WTC11 (cell line): ENCODE measurements at regions not wholly inside any gene's neighbourhood (a gene's known extent, or its start where the extent isn't known, plus 50 kb on each side); places are given as distances from the start of the nearest gene placed in this dataset.

Experiments used
- ATAC-seq: fragments of 200-7000 bp; cut with Tn5 transposase; 2 replicates; pipeline ENCODE4 v1.10.0; 2021; ENCODE audit warnings: mild to moderate bottlenecking, moderate library complexity
- CTCF ChIA-PET: fragments of 300-600 bp; sonication (Branson Sonifier 250); formaldehyde crosslinking; loops from one replicate; lab custom pipeline; 2021; ENCODE audit warnings: antibody characterized with exemption; lab: Charles Lee
- POLR2A ChIA-PET: fragments of 350-600 bp; sonication (Branson Sonifier 250); formaldehyde crosslinking; loops from one replicate; lab custom pipeline; 2021; ENCODE audit warnings: antibody characterized with exemption; lab: Charles Lee
- DNase-seq: peaks from one replicate; pipeline ENCODE4 v3.0.0; 2021; ENCODE audit warnings: low spot score
- H3K27ac Mint-ChIP-seq: 2 replicates; pipeline ENCODE4 v1.8.0; 2021; ENCODE audit warnings: mixed read lengths
- H3K27me3 Mint-ChIP-seq: 2 replicates; pipeline ENCODE4 v1.8.0; 2021; ENCODE audit warnings: low read depth, mild to moderate bottlenecking, moderate library complexity, mixed read lengths
- H3K36me3 Mint-ChIP-seq: 2 replicates; pipeline ENCODE4 v1.8.0; 2021; ENCODE audit warnings: mixed read lengths
- H3K4me1 Mint-ChIP-seq: 2 replicates; pipeline ENCODE4 v1.8.0; 2022; ENCODE audit warnings: mixed read lengths
- H3K4me3 Mint-ChIP-seq: 2 replicates; pipeline ENCODE4 v1.8.0; 2021; ENCODE audit warnings: mild to moderate bottlenecking, moderate library complexity, mixed read lengths
- H3K9me3 Mint-ChIP-seq: 2 replicates; pipeline ENCODE4 v1.8.0; 2021; ENCODE audit warnings: mixed read lengths
- ATF1 ChIP-seq: sonication (generic); formaldehyde crosslinking; IDR thresholded peaks from 2 replicates; pipeline ENCODE4 v1.8.1; 2023; ENCODE audit warnings: mild to moderate bottlenecking, moderate library complexity, missing genetic modification reagents
- ESRRA ChIP-seq: sonication (generic); formaldehyde crosslinking; IDR thresholded peaks from 2 replicates; pipeline ENCODE4 v1.8.1; 2022; ENCODE audit warnings: mild to moderate bottlenecking, missing genetic modification reagents, borderline replicate concordance
- GRHL2 ChIP-seq: fragments of 250-450 bp; sonication (Bioruptor Pico); IDR thresholded peaks from 2 replicates; pipeline ENCODE4 v1.8.0; 2022; ENCODE audit warnings: mild to moderate bottlenecking, moderate library complexity; ENCODE audit not compliant: insufficient replicate concordance, severe bottlenecking
- JUN ChIP-seq: sonication (generic); formaldehyde crosslinking; IDR thresholded peaks from 2 replicates; pipeline ENCODE4 v1.8.0; 2023; ENCODE audit warnings: mild to moderate bottlenecking, missing genetic modification reagents
- NFE2L1 ChIP-seq: sonication (generic); formaldehyde crosslinking; IDR thresholded peaks from 2 replicates; pipeline ENCODE4 v1.8.1; 2023; ENCODE audit warnings: missing genetic modification reagents
- NR3C1 ChIP-seq: sonication (generic); formaldehyde crosslinking; conservative IDR thresholded peaks from 2 replicates; pipeline ENCODE4 v1.8.1; 2023; ENCODE audit warnings: low read depth, mild to moderate bottlenecking, missing genetic modification reagents
- RORB ChIP-seq: fragments of 250-450 bp; sonication (Bioruptor Pico); IDR thresholded peaks from 2 replicates; pipeline ENCODE4 v1.9.0; 2021; ENCODE audit warnings: mild to moderate bottlenecking
- SMAD3 ChIP-seq: sonication (generic); formaldehyde crosslinking; IDR thresholded peaks from 2 replicates; pipeline ENCODE4 v1.8.0; 2022; ENCODE audit warnings: missing genetic modification reagents, mild to moderate bottlenecking, borderline replicate concordance
- TP53 ChIP-seq: sonication (generic); formaldehyde crosslinking; IDR thresholded peaks from 2 replicates; pipeline ENCODE4 v1.8.1; 2023; ENCODE audit warnings: mild to moderate bottlenecking, missing genetic modification reagents
- ZBTB21 ChIP-seq: sonication (generic); formaldehyde crosslinking; IDR thresholded peaks from 2 replicates; pipeline ENCODE4 v1.8.1; 2023; ENCODE audit warnings: mild to moderate bottlenecking, missing genetic modification reagents, borderline replicate concordance
- ZNF121 ChIP-seq: sonication (generic); formaldehyde crosslinking; IDR thresholded peaks from 2 replicates; pipeline ENCODE4 v1.8.0; 2023; ENCODE audit warnings: missing genetic modification reagents
- ZNF219 ChIP-seq: sonication (generic); formaldehyde crosslinking; IDR thresholded peaks from 2 replicates; pipeline ENCODE4 v1.8.0; 2023; ENCODE audit warnings: missing genetic modification reagents, mild to moderate bottlenecking, borderline replicate concordance
- ZNF263 ChIP-seq: sonication (generic); formaldehyde crosslinking; IDR thresholded peaks from 2 replicates; pipeline ENCODE4 v1.8.1; 2022; ENCODE audit warnings: low read depth, mild to moderate bottlenecking, moderate library complexity, missing genetic modification reagents
- ZNF396 ChIP-seq: fragments of 250-450 bp; sonication (Bioruptor Pico); IDR thresholded peaks from 2 replicates; pipeline ENCODE4 v1.8.0; 2021; ENCODE audit warnings: mild to moderate bottlenecking, moderate library complexity, borderline replicate concordance
- TF ChIP-seq, protein P1 (sequence below): sonication (generic); formaldehyde crosslinking; IDR thresholded peaks from 2 replicates; pipeline ENCODE4 v1.8.0; 2023; ENCODE audit warnings: missing genetic modification reagents
- TF ChIP-seq, protein P2 (sequence below): fragments of 250-450 bp; sonication (Bioruptor Pico); conservative IDR thresholded peaks from 2 replicates; pipeline ENCODE4 v1.9.0; 2021; ENCODE audit warnings: mild to moderate bottlenecking
- TF ChIP-seq, protein P3 (sequence below): sonication (generic); formaldehyde crosslinking; IDR thresholded peaks from 2 replicates; pipeline ENCODE4 v1.8.1; 2023; ENCODE audit warnings: mild to moderate bottlenecking, moderate library complexity, missing genetic modification reagents
- TF ChIP-seq, protein P4 (sequence below): sonication (generic); formaldehyde crosslinking; IDR thresholded peaks from 2 replicates; pipeline ENCODE4 v1.8.1; 2022; ENCODE audit warnings: missing genetic modification reagents, borderline replicate concordance
- TF ChIP-seq, protein P5 (sequence below): sonication (generic); formaldehyde crosslinking; conservative IDR thresholded peaks from 2 replicates; pipeline ENCODE4 v1.8.1; 2022; ENCODE audit warnings: mild to moderate bottlenecking, missing genetic modification reagents
- TF ChIP-seq, protein P6 (sequence below): sonication (generic); formaldehyde crosslinking; IDR thresholded peaks from 2 replicates; pipeline ENCODE4 v1.8.1; 2023; ENCODE audit warnings: mild to moderate bottlenecking, missing genetic modification reagents, moderate library complexity

DNA sequence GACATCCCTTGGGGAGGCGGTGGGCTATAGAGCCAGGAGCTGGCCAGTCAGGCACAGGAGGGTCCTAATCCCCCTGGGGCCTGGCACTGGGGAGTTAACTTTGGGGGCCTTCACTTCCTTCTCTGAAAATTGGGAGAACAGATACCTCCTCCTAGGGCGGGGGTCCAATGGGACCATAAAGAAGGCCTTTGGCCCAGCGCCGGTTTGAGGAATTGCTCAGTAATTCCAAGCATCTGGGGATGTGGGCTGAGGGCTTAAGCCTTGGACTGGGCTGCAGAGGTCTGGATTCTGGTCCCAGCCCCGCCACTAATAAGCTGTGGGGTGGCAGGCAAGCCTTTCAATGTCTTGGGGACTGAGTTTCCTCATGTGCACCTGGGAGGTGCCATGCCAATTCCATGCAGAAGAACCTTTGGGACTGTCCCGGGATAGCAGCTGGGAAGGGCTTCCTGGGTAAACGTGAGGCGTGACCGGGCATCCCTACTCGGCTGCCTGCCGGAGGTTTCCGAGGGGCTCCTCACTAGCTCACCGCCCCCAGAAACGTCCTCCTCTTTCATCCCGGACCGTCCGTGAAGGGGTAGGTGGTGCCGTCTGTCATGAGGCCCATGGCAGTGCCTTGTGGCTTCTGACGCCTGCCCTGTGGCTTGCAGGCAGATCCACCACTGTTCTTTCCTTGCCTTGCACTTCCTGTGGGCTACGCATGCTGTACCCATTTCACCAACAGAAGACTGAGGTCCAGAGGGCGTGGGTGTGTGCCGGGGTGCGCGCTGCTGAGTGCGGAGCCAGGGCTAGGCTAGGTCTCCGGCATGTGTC is 67.4 kb upstream of the HPCAL1 start:
- ChIA-PET CTCF (interaction anchor here (0.6 to 2.3 kb wide), 5 partner anchors 23 to 461 kb away, joined by 3 to 9 read pairs (median 4); partner anchors contain the start of gene HPCAL1), POLR2A (no interaction called here)
- H3K27ac Mint-ChIP-seq: no peak overlapping the region
- TF ChIP-seq RORB (CRISPR knock-in tag): no peak
- no peak for TF ChIP-seq TP53 (CRISPR knock-in tag)
- TF ChIP-seq JUN (CRISPR knock-in tag): no peak
- no peak for TF ChIP-seq ZNF263 (CRISPR knock-in tag)
- TF ChIP-seq ZNF396 (CRISPR knock-in tag): no peak
- TF ChIP-seq, protein P1, sequence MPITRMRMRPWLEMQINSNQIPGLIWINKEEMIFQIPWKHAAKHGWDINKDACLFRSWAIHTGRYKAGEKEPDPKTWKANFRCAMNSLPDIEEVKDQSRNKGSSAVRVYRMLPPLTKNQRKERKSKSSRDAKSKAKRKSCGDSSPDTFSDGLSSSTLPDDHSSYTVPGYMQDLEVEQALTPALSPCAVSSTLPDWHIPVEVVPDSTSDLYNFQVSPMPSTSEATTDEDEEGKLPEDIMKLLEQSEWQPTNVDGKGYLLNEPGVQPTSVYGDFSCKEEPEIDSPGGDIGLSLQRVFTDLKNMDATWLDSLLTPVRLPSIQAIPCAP (CRISPR knock-in tag): no peak
- no peak for TF ChIP-seq ZBTB21
- TF ChIP-seq, protein P2, sequence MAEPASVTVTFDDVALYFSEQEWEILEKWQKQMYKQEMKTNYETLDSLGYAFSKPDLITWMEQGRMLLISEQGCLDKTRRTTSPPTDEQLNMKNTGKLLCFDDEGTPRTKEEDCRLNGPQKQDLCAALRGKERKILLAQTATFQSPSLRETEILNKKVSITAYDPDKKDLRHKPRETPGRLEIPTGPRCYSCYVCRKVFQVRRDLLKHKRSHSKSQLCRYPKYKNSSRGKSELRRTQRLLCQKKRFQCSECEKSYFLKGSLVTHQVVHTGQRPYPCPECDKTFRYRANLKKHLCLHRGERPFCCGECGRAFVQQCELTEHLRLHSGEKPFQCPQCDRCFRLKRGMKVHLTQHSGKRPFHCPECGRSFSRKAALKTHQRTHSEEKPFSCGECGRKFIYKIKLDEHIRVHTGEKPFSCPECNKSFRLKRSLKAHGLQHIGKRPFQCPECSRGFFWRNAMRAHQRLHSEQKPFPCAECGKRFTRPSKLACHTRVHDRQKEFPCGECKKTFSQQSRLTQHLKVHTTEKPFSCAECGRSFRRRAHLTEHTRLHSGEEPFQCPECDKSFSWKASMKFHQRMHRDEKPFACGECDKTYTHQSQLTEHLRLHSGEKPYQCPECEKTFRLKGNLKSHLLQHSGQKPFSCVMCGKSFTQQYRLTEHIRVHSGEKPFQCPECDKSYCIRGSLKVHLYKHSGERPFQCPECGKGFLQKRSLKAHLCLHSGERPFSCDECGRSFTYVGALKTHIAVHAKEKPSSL: no peak
- TF ChIP-seq ATF1 (CRISPR knock-in tag): no peak
- TF ChIP-seq GRHL2: no peak
- TF ChIP-seq, protein P3, sequence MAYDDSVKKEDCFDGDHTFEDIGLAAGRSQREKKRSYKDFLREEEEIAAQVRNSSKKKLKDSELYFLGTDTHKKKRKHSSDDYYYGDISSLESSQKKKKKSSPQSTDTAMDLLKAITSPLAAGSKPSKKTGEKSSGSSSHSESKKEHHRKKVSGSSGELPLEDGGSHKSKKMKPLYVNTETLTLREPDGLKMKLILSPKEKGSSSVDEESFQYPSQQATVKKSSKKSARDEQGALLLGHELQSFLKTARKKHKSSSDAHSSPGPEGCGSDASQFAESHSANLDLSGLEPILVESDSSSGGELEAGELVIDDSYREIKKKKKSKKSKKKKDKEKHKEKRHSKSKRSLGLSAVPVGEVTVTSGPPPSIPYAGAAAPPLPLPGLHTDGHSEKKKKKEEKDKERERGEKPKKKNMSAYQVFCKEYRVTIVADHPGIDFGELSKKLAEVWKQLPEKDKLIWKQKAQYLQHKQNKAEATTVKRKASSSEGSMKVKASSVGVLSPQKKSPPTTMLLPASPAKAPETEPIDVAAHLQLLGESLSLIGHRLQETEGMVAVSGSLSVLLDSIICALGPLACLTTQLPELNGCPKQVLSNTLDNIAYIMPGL (CRISPR knock-in tag): no peak
- TF ChIP-seq, protein P4, sequence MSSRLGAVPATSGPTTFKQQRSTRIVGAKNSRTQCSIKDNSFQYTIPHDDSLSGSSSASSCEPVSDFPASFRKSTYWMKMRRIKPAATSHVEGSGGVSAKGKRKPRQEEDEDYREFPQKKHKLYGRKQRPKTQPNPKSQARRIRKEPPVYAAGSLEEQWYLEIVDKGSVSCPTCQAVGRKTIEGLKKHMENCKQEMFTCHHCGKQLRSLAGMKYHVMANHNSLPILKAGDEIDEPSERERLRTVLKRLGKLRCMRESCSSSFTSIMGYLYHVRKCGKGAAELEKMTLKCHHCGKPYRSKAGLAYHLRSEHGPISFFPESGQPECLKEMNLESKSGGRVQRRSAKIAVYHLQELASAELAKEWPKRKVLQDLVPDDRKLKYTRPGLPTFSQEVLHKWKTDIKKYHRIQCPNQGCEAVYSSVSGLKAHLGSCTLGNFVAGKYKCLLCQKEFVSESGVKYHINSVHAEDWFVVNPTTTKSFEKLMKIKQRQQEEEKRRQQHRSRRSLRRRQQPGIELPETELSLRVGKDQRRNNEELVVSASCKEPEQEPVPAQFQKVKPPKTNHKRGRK (CRISPR knock-in tag): no peak
- no peak for TF ChIP-seq ZNF121 (CRISPR knock-in tag)
- TF ChIP-seq ESRRA (CRISPR knock-in tag): no peak
- TF ChIP-seq SMAD3 (CRISPR knock-in tag): no peak
- TF ChIP-seq NFE2L1 (CRISPR knock-in tag): no peak
- peaks cover 10% of the 10 kb centered on the region for H3K9me3 Mint-ChIP-seq
- no peaks in the 10 kb centered on the region for H3K27me3 Mint-ChIP-seq
- no peaks in the 10 kb centered on the region for H3K4me1 Mint-ChIP-seq
- H3K36me3 Mint-ChIP-seq: no peaks in the 10 kb centered on the region
- H3K4me3 Mint-ChIP-seq: no peak overlapping the region
- DNase-seq (peak; percentile 8), ATAC-seq (no peak)

DNA sequence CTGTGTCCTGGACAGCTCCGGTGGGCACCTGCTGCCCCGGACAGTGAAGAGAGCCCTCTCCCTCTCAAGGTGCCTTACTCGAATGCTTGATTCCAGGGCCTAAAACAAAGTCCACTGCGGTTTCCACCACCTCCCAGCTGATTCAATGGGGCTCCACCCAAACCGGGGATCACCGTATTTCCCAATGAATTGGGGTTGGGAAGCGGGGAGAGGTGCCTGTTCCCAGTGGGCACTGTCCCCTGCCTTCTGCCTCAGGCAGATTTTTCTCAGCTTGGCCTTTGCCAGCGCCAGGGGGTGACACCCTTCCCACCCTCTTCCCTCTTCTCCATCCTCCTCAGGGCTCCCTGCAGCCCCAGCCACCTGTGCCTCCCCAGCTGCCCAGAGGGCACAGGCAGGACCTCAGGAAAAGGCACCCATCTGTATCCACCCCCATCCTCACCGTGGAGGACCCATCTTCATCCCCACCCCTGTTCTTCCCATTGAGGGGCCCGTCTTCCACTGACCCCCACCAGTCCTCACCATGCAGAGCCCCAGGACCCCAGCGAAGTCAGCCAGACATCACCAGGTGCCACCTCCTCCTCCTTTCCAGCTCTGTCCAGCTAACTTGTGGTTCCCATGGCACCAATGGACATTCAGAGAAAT is 66.7 kb upstream of the HPCAL1 start:
- Mint-ChIP-seq H3K27ac (no peak overlapping the region), H3K27me3 (no peaks in the 10 kb centered on the region), H3K4me1 (no peaks in the 10 kb centered on the region), H3K4me3 (no peak overlapping the region), H3K36me3 (no peaks in the 10 kb centered on the region), H3K9me3 (peaks cover 10% of the 10 kb centered on the region)
- ChIA-PET POLR2A (no interaction called here), CTCF (interaction anchor here (1.1 to 2.3 kb wide), 3 partner anchors 24 to 199 kb away, joined by 3 to 9 read pairs (median 6); no protein-coding TSS in a partner anchor)
- no peak for TF ChIP-seq ZNF219 (CRISPR knock-in tag)
- TF ChIP-seq, protein P5, sequence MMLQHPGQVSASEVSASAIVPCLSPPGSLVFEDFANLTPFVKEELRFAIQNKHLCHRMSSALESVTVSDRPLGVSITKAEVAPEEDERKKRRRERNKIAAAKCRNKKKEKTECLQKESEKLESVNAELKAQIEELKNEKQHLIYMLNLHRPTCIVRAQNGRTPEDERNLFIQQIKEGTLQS: no peak
- TF ChIP-seq, protein P6, sequence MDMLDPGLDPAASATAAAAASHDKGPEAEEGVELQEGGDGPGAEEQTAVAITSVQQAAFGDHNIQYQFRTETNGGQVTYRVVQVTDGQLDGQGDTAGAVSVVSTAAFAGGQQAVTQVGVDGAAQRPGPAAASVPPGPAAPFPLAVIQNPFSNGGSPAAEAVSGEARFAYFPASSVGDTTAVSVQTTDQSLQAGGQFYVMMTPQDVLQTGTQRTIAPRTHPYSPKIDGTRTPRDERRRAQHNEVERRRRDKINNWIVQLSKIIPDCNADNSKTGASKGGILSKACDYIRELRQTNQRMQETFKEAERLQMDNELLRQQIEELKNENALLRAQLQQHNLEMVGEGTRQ: no peak
- TF ChIP-seq, protein P1 (CRISPR knock-in tag): no peak
- TF ChIP-seq NR3C1: no peak
- no peak for ATAC-seq
- no peak for DNase-seq
